Heart right ventricle (tissue), 16 donors: ENCODE measurements at regions not wholly inside any gene's neighbourhood (a gene's known extent, or its start where the extent isn't known, plus 50 kb on each side); places are given as distances from the start of the nearest gene placed in this dataset.

Source experiments
- ATAC-seq, 8 donors: fragments of 200-7000 bp; cut with Tn5 transposase; one replicate each; pipeline ENCODE4 v1.9.1; 2020; ENCODE audit warnings: mild to moderate bottlenecking in 8 of 8, moderate library complexity in 8 of 8, moderate number of reproducible peaks in 1 of 8
- DNase-seq, 2 donors: peaks; one replicate each; pipeline ENCODE4 v3.0.0-alpha.2; 2020
- H3K27ac ChIP-seq, 10 donors: fragments of 200-600 bp; sonication (generic) in 2 of 10; one replicate each; pipeline versions ENCODE4 v1.5.0 to v1.8.0; 2020 to 2022; ENCODE audit warnings: mild to moderate bottlenecking in 3 of 10
- H3K27me3 ChIP-seq, 7 donors: fragments of 200-600 bp; one replicate each; pipeline ENCODE4 v1.8.0; 2021 to 2022; ENCODE audit warnings: mild to moderate bottlenecking in 2 of 7
- H3K36me3 ChIP-seq, 9 donors: fragments of 200-600 bp; sonication (generic) in 1 of 9; one replicate each; pipeline versions ENCODE4 v1.5.0 to v1.8.0; 2020 to 2022; ENCODE audit warnings: mild to moderate bottlenecking in 2 of 9
- H3K4me1 ChIP-seq, 9 donors: fragments of 200-600 bp; sonication (generic) in 1 of 9; one replicate each; pipeline versions ENCODE4 v1.5.0 to v1.8.0; 2020 to 2022; ENCODE audit warnings: mild to moderate bottlenecking in 4 of 9
- H3K4me3 ChIP-seq, 10 donors: fragments of 200-600 bp; sonication (generic) in 2 of 10; one replicate each; pipeline versions ENCODE4 v1.5.0 to v1.8.0; 2020 to 2022; ENCODE audit warnings: mild to moderate bottlenecking in 7 of 10, moderate library complexity in 2 of 10
- H3K9me3 ChIP-seq, 11 donors: fragments of 200-600 bp in 10 of 11; sonication (generic) in 2 of 11; one replicate each; pipeline versions ENCODE4 v1.5.0 to v1.8.0; 2013 to 2022; ENCODE audit warnings: mild to moderate bottlenecking in 2 of 11, control low read depth in 1 of 11, moderate library complexity in 1 of 11
- WGBS, 2 donors: extraction: QIAGEN DNeasy Blood & Tissue Kit; methylation state at CpG; one replicate each; pipeline ENCODE4 v1.1.7; 2013; ENCODE audit warnings: inconsistent platforms in 1 of 2; 5-methylcytosine and 5-hydroxymethylcytosine counted together
- intact Hi-C, 10 donors: fragments of 100-400 bp; cut with DNase I; formaldehyde crosslinking; loops; one replicate each; pipeline versions ENCODE4 v1.11.1 to v1.14.2; 2022
- TF ChIP-seq, protein P1 (sequence below), 9 donors: fragments of 200-600 bp; sonication (generic) in 2 of 9; IDR thresholded peaks; one replicate each; pipeline versions ENCODE4 v1.5.0 to v1.8.0; 2021 to 2022; ENCODE audit warnings: antibody characterized with exemption in 9 of 9, mild to moderate bottlenecking in 5 of 9, moderate library complexity in 1 of 9
- donor health status: Arrhythmogenic right ventricular cardiomyopathy.
- donor health status: ischemic (EF 13 %, LVEDD 7.1; RV severe dilation, severe dysfunction).
- donor health status: healthy with polysubstance abuse.
- donor health status: DM: no; HTN: yes; CAD: no.
- donor health status: DM: no; HTN: no; CAD: no.
- donor health status: ischemic (EF 25% LVEDD 6.9; RV normal size, moderate dysfunction).
- donor health status: ischemic (EF 25% LVEDD 5.7; RV mildly dilated, moderate dysfunction).
- donor health status: healthy.
- donor health status: DM: yes; HTN: yes; CAD: no.
- donor health status: Ischemic cardiomyopathy.
- donor health status: ischemic (EF 35%, LVEDD 5.7; RV mildly dilated, moderate dysfunction).
- donor health status: nonischemic (EF 11% LVEDD 7.7; RV severe dilation, severe dysfunction).
- donor health status: DM: yes; HTN: yes; CAD: no.
- donor health status: PGD.
- donor health status: ischemic (EF 29% LVEDD 5.4; RV normal size, mild dysfunction).
- donor health status: nonischemic (EF 23%, LVEDD 6.1; RV moderate dilation, normal function).

DNA sequence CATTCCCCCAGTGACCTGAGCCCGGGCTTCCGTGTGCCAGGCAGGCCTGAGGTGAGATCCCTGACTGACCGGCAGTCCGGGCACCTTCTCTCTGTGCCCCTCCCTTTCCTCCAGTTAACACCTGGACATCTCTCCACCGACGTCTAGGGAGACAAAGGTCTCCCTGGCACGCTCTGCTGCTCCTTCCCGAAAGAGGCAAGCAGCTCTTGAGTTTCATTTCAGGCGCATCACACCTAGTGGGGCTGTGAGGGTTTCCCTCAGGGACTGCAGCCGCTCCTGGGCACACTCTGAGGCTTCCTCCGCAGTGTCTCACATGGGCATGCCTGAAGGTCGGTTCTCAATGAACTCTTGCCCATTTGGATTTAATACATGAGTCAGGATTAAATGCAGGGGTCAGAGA lies 322.7 kb downstream of the CTTN start:
- peaks cover 0 to 47% (median 31%) of the 10 kb centered on the region in 7 donors for H3K27me3 ChIP-seq
- no peaks in the 10 kb centered on the region for H3K36me3 ChIP-seq
- TF ChIP-seq, protein P1, sequence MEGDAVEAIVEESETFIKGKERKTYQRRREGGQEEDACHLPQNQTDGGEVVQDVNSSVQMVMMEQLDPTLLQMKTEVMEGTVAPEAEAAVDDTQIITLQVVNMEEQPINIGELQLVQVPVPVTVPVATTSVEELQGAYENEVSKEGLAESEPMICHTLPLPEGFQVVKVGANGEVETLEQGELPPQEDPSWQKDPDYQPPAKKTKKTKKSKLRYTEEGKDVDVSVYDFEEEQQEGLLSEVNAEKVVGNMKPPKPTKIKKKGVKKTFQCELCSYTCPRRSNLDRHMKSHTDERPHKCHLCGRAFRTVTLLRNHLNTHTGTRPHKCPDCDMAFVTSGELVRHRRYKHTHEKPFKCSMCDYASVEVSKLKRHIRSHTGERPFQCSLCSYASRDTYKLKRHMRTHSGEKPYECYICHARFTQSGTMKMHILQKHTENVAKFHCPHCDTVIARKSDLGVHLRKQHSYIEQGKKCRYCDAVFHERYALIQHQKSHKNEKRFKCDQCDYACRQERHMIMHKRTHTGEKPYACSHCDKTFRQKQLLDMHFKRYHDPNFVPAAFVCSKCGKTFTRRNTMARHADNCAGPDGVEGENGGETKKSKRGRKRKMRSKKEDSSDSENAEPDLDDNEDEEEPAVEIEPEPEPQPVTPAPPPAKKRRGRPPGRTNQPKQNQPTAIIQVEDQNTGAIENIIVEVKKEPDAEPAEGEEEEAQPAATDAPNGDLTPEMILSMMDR (IDR thresholded peaks at IDR 0.05) = no peak
- H3K27ac ChIP-seq = no peak overlapping the region
- intact Hi-C loops = no loop called here
- no peaks in the 10 kb centered on the region for H3K9me3 ChIP-seq
- DNase-seq = no peak
- H3K4me3 ChIP-seq = no peak overlapping the region
- 86% methylated on average over 12 of the region's 12 CpGs for WGBS, 2 donors
- H3K4me1 ChIP-seq = no peaks in the 10 kb centered on the region
- no peak for ATAC-seq

DNA sequence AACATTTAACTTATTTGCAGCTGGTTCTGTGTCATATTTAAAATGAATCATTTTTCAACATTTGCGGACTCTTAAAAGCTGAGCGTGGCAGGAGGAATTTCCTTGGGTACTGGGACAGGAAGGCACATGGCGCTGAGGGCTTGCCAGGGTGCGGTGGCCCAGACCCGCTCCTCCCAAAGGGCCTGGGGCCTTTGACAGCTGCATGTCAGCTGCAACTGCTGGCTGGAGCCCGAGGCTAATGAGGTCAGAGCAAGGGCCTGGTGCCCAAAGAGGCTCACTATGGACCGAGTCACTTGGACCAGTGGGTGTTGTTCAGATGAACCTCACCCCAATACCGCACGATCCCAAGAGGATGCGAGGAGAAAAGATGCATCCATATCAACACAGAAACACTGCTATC lies 326.9 kb downstream of the CTTN start:
- Histone ChIP-seq H3K9me3 (peaks cover 0 to 6% (median 0%) of the 10 kb centered on the region in 11 donors), H3K4me1 (no peaks in the 10 kb centered on the region), H3K4me3 (no peak overlapping the region), H3K36me3 (no peaks in the 10 kb centered on the region), H3K27ac (no peak overlapping the region), H3K27me3 (peaks cover 0 to 18% (median 0%) of the 10 kb centered on the region in 7 donors)
- intact Hi-C loops = no loop called here
- WGBS, 2 donors = 73 to 74% methylated on average over 10 of the region's 10 CpGs
- DNase-seq (no peak), ATAC-seq (no peak)
- TF ChIP-seq, protein P1 (IDR thresholded peaks at IDR 0.05) = no peak

DNA sequence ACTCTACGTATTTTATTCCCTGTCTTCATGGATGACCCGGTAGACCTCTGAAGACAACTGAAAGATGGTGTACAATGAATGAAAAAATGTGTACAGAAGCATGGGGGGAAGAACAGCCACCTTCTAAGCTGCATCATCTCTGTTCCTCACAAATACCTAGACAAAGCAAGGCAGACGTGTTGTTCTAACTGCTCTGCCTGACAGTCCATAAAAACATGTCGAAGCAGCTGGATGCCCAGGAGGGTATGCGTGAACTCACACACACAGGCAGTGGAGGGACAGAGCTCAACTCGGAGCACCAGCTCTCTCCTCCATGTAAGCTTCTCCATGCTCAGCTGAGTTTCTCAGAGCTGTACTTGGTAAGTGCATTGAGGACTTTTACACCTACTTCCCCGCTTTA lies 327.4 kb downstream of the CTTN start:
- H3K27me3 ChIP-seq = peaks cover 0 to 18% (median 0%) of the 10 kb centered on the region in 7 donors
- ATAC-seq = no peak
- H3K27ac ChIP-seq = no peak overlapping the region
- H3K4me1 ChIP-seq = no peaks in the 10 kb centered on the region
- no peak for DNase-seq
- no peak overlapping the region for H3K4me3 ChIP-seq
- H3K9me3 ChIP-seq = peaks cover 0 to 6% (median 0%) of the 10 kb centered on the region in 11 donors
- intact Hi-C loops = no loop called here
- no peaks in the 10 kb centered on the region for H3K36me3 ChIP-seq
- TF ChIP-seq, protein P1 (IDR thresholded peaks at IDR 0.05) = no peak
- WGBS, 2 donors = 66 to 67% methylated on average over 7 of the region's 7 CpGs

DNA sequence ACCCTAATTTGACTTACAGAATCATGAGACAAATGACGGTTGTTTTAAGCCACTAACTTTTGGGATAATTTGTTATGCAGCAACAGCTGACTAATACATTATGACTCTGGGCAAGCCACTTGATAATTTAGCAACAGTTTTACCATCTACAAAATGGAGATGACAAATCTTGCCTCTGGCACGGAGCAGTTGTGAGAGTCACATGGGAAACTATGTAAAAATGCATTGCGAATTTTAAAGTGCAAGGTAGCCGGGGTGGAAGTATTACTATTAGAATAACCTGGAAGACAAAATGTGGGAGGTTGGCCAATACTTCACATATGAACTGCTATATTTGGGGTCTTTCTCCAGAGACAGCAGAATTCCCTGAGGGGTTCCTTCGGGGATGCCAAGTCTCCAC lies 328.7 kb downstream of the CTTN start:
- no peak overlapping the region for H3K27ac ChIP-seq
- H3K9me3 ChIP-seq = peaks cover 0 to 6% (median 0%) of the 10 kb centered on the region in 11 donors
- TF ChIP-seq, protein P1 (IDR thresholded peaks at IDR 0.05) = no peak
- H3K27me3 ChIP-seq = peaks cover 0 to 12% (median 0%) of the 10 kb centered on the region in 7 donors
- no peaks in the 10 kb centered on the region for H3K4me1 ChIP-seq
- 92% methylated on average over 5 of the region's 5 CpGs for WGBS, 2 donors
- DNase-seq (no peak), ATAC-seq (no peak)
- no peak overlapping the region for H3K4me3 ChIP-seq
- no peaks in the 10 kb centered on the region for H3K36me3 ChIP-seq
- intact Hi-C loops = no loop called here
